Mucosa of rectum (tissue), 2 donors: ENCODE measurements at regions not wholly inside any gene's neighbourhood (a gene's known extent, or its start where the extent isn't known, plus 50 kb on each side); places are given as distances from the start of the nearest gene placed in this dataset.

Experiments
- H3K27ac ChIP-seq, 2 donors: one replicate each; pipeline ENCODE4 v1.7.0; 2013; ENCODE audit warnings: inconsistent platforms in 2 of 2, low read depth in 2 of 2, low read length in 2 of 2
- H3K27me3 ChIP-seq, 2 donors: one replicate each; pipeline ENCODE4 v1.7.0; 2013; ENCODE audit warnings: low read length in 2 of 2; ENCODE audit not compliant: control insufficient read depth in 2 of 2, insufficient read depth in 2 of 2
- H3K36me3 ChIP-seq, 2 donors: one replicate each; pipeline ENCODE4 v1.7.0; 2013; ENCODE audit warnings: low read length in 2 of 2; ENCODE audit not compliant: control insufficient read depth in 2 of 2, insufficient read depth in 2 of 2
- H3K4me1 ChIP-seq, 2 donors: one replicate each; pipeline ENCODE4 v1.7.0; 2013; ENCODE audit warnings: low read length in 2 of 2, mild to moderate bottlenecking in 1 of 2; ENCODE audit not compliant: control insufficient read depth in 2 of 2, insufficient read depth in 2 of 2
- H3K4me3 ChIP-seq, 2 donors: one replicate each; pipeline ENCODE4 v1.7.0; 2013; ENCODE audit warnings: low read length in 2 of 2
- H3K9ac ChIP-seq, 2 donors: one replicate each; pipeline ENCODE4 v1.7.0; 2013; ENCODE audit warnings: low read length in 2 of 2, low read depth in 1 of 2, mild to moderate bottlenecking in 1 of 2
- H3K9me3 ChIP-seq, 2 donors: one replicate each; pipeline ENCODE4 v1.7.0; 2013; ENCODE audit warnings: low read length in 2 of 2; ENCODE audit not compliant: control insufficient read depth in 2 of 2
- donor health status: healthy.
- donor health status: Normal muscosa, but diverticular disease.

GRCh38 chrX:69100478-69100877, 64.8 kb downstream of the PJA1 start:
- H3K4me3 ChIP-seq = no peak overlapping the region
- H3K27me3 ChIP-seq = peaks cover 0 to 6% of the 10 kb centered on the region in 2 donors
- H3K9ac ChIP-seq = no peak overlapping the region
- no peaks in the 10 kb centered on the region for H3K9me3 ChIP-seq
- H3K4me1 ChIP-seq = no peaks in the 10 kb centered on the region
- no peak overlapping the region for H3K27ac ChIP-seq
- no peaks in the 10 kb centered on the region for H3K36me3 ChIP-seq

GRCh38 chrX:69097451-69098236, 67.6 kb downstream of the PJA1 start:
- H3K36me3 ChIP-seq = no peaks in the 10 kb centered on the region
- no peak overlapping the region for H3K4me3 ChIP-seq
- no peaks in the 10 kb centered on the region for H3K9me3 ChIP-seq
- no peaks in the 10 kb centered on the region for H3K4me1 ChIP-seq
- H3K27ac ChIP-seq = no peak overlapping the region
- H3K9ac ChIP-seq = no peak overlapping the region
- peaks cover 4 to 8% of the 10 kb centered on the region in 2 donors for H3K27me3 ChIP-seq

DNA sequence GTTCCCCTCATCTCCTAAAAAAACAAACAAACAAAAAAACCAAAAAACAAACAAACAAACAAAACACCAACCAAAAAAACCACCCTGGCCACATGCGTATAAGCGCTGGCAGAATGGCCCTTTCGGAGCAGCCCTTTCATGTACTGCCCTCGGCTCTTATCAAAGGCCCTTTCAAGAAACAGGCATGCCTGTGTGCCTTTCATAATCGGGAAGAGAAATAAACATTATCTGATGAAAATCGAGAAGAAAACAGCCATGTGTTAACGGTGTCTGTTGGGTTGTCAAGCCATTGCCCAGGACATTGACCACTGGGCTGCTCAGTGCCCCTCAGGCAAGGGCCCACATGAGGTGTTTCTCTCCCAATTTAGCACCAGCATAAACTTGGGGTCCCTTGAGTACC, 68.3 kb downstream of the PJA1 start:
- Histone ChIP-seq H3K9ac (no peak overlapping the region), H3K36me3 (no peaks in the 10 kb centered on the region), H3K27ac (no peak overlapping the region)

GRCh38 chrX:69094977-69095669, 70.1 kb downstream of the PJA1 start:
- H3K27ac ChIP-seq = no peak overlapping the region
- peaks cover 9 to 10% of the 10 kb centered on the region in 2 donors for H3K27me3 ChIP-seq
- no peaks in the 10 kb centered on the region for H3K4me1 ChIP-seq
- H3K36me3 ChIP-seq = no peaks in the 10 kb centered on the region
- no peaks in the 10 kb centered on the region for H3K9me3 ChIP-seq
- H3K4me3 ChIP-seq = no peak overlapping the region
- H3K9ac ChIP-seq = no peak overlapping the region

More for the DNA sequence above, 68.3 kb downstream of the PJA1 start:
- no peaks in the 10 kb centered on the region for H3K4me1 ChIP-seq
- no peak overlapping the region for H3K4me3 ChIP-seq
- no peaks in the 10 kb centered on the region for H3K9me3 ChIP-seq
- peaks cover 8 to 9% of the 10 kb centered on the region in 2 donors for H3K27me3 ChIP-seq

DNA sequence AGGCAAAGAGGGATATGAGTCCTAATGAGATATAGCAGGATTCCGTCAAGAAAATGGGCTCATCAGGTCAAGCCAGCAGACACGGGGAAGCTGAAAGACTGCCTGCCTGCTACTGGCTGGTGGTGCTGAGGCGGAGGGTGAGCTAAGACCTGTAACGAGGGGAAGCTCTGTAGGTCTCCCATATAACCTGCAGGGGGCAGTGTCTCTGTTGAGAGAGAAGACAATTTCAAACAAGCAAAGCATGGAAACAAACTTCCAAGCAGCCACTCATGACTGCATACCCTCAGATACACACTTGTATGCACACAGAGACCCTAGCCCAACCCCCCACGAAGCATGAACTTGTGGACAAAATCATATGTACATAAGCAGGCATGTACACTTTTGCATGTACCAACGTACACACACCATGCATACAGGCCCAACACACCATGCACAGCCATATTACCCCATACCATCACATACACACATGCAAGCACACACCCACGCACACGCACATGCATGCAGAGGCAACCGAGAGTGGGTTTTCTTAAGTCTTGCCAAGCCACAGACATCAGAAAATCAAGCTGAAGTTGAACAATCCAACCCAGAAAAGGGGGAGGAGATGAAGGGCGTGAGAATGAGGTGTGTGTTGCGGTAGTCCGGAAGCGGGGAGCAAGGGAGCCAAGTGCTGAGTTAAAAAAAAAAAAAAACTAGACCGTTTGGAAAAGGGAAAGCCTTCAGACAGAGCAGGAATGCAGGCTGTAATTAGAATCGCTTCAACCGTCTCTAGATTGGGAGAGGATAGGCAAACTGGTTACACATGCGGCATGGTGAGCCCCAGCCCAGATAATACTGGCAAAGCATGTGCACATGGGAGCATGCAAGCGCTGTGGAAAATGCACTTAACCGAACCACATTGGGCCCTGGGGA, 71.0 kb downstream of the PJA1 start:
- no peaks in the 10 kb centered on the region for H3K36me3 ChIP-seq
- H3K4me1 ChIP-seq = no peaks in the 10 kb centered on the region
- no peak overlapping the region for H3K4me3 ChIP-seq
- peaks cover 9 to 11% of the 10 kb centered on the region in 2 donors for H3K27me3 ChIP-seq
- no peak overlapping the region for H3K9ac ChIP-seq
- H3K27ac ChIP-seq = no peak overlapping the region
- no peaks in the 10 kb centered on the region for H3K9me3 ChIP-seq

- no peak overlapping the region for H3K9ac ChIP-seq
- H3K4me3 ChIP-seq = no peak overlapping the region
- H3K9me3 ChIP-seq = no peaks in the 10 kb centered on the region
- no peaks in the 10 kb centered on the region for H3K4me1 ChIP-seq
- H3K27ac ChIP-seq = no peak overlapping the region
- H3K27me3 ChIP-seq = peaks cover 11 to 13% of the 10 kb centered on the region in 2 donors
- no peaks in the 10 kb centered on the region for H3K36me3 ChIP-seq
Measured at GRCh38 chrX:69090022-69090421, 75.2 kb downstream of the PJA1 start.

GRCh38 chrX:69089203-69089602, 76.0 kb downstream of the PJA1 start:
- H3K36me3 ChIP-seq = no peaks in the 10 kb centered on the region
- no peak overlapping the region for H3K27ac ChIP-seq

GRCh38 chrX:69088171-69088938, 76.9 kb downstream of the PJA1 start:
- no peak overlapping the region for H3K27ac ChIP-seq
- H3K4me1 ChIP-seq = no peaks in the 10 kb centered on the region
- no peaks in the 10 kb centered on the region for H3K36me3 ChIP-seq
- no peak overlapping the region for H3K4me3 ChIP-seq
- H3K9ac ChIP-seq = no peak overlapping the region
- H3K27me3 ChIP-seq = peaks cover 9% of the 10 kb centered on the region in 2 donors
- H3K9me3 ChIP-seq = no peaks in the 10 kb centered on the region

More at GRCh38 chrX:69089203-69089602, 76.0 kb downstream of the PJA1 start:
- H3K4me3 ChIP-seq = no peak overlapping the region
- peaks cover 11 to 13% of the 10 kb centered on the region in 2 donors for H3K27me3 ChIP-seq
- H3K9me3 ChIP-seq = no peaks in the 10 kb centered on the region
- H3K9ac ChIP-seq = no peak overlapping the region
- no peaks in the 10 kb centered on the region for H3K4me1 ChIP-seq

GRCh38 chrX:69085826-69086225, 79.4 kb downstream of the PJA1 start:
- no peaks in the 10 kb centered on the region for H3K36me3 ChIP-seq
- no peak overlapping the region for H3K27ac ChIP-seq
- no peak overlapping the region for H3K4me3 ChIP-seq
- H3K4me1 ChIP-seq = no peaks in the 10 kb centered on the region
- H3K9ac ChIP-seq = no peak overlapping the region
- peaks cover 3 to 4% of the 10 kb centered on the region in 2 donors for H3K27me3 ChIP-seq
- H3K9me3 ChIP-seq = no peaks in the 10 kb centered on the region
